GM12878 (cell line): ENCODE measurements at regions not wholly inside any gene's neighbourhood (a gene's known extent, or its start where the extent isn't known, plus 50 kb on each side); places are given as distances from the start of the nearest gene placed in this dataset.

Experiments used
- EGR1 ChIP-seq, 2 experiments: IDR thresholded peaks; 1 replicate in 1 of 2; 2 replicates in 1 of 2; pipeline ENCODE4 v1.6.1; 2011 to 2012; ENCODE audit warnings: low read depth in 2 of 2, low read length in 2 of 2, borderline replicate concordance in 1 of 2, mild to moderate bottlenecking in 1 of 2, moderate library complexity in 1 of 2
- EZH2 ChIP-seq: IDR thresholded peaks from 2 replicates; pipeline ENCODE4 v1.6.1; 2012; ENCODE audit warnings: low read depth, mild to moderate bottlenecking, control low read depth, inconsistent platforms, low read length, borderline replicate concordance; ENCODE audit not compliant: control insufficient read depth
- FOXM1 ChIP-seq: IDR thresholded peaks from 2 replicates; pipeline ENCODE4 v1.6.1; 2012; ENCODE audit warnings: low read depth, mild to moderate bottlenecking, inconsistent platforms, low read length, moderate library complexity
- MTA3 ChIP-seq: IDR thresholded peaks from 2 replicates; pipeline ENCODE4 v1.6.1; 2012; ENCODE audit warnings: low read length, inconsistent platforms, borderline replicate concordance
- RAD21 ChIP-seq: IDR thresholded peaks from 2 replicates; pipeline ENCODE4 v1.6.1; 2011; ENCODE audit warnings: mild to moderate bottlenecking, low read depth, low read length, moderate library complexity; ENCODE audit not compliant: insufficient read depth
- TF ChIP-seq, protein P1 (sequence below), 3 experiments: IDR thresholded peaks in 2 of 3; conservative IDR thresholded peaks in 1 of 3; 2 replicates each; pipeline ENCODE4 v1.5.1; 2011; ENCODE audit warnings: low read depth in 3 of 3, low read length in 3 of 3, mild to moderate bottlenecking in 3 of 3, control low read depth in 2 of 3, moderate library complexity in 2 of 3, inconsistent platforms in 1 of 3, mixed read lengths in 1 of 3; ENCODE audit not compliant: control insufficient read depth in 2 of 3, insufficient read depth in 1 of 3; ENCODE audit errors: extremely low read depth in 1 of 3

DNA sequence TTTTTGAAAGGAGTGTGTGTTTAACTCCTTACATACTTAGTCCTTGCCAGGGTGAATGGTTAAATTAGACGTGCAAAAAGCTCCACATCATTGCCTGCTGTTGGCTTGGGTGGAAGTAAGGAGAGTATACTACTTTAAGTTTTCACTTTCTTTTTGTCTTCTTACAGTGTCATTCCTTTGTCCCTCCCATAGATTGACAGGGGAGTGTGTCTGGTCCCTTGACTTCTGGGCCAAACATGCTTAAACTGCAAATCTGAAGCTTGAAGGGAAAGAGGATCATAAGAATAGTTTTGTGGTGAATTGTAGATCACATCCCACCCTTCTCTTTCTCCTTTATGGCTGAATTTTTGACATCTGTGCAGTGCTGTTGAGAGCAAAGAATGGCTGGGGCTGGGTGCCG lies 355.8 kb upstream of the C2CD4B start:
- TF ChIP-seq EGR1 (IDR thresholded peaks at IDR 0.05; ENCODE audit: borderline replicate concordance in 1 of 2, low read depth in 2 of 2, low read length in 2 of 2): no peak
- TF ChIP-seq RAD21: no peak
- TF ChIP-seq, protein P1, sequence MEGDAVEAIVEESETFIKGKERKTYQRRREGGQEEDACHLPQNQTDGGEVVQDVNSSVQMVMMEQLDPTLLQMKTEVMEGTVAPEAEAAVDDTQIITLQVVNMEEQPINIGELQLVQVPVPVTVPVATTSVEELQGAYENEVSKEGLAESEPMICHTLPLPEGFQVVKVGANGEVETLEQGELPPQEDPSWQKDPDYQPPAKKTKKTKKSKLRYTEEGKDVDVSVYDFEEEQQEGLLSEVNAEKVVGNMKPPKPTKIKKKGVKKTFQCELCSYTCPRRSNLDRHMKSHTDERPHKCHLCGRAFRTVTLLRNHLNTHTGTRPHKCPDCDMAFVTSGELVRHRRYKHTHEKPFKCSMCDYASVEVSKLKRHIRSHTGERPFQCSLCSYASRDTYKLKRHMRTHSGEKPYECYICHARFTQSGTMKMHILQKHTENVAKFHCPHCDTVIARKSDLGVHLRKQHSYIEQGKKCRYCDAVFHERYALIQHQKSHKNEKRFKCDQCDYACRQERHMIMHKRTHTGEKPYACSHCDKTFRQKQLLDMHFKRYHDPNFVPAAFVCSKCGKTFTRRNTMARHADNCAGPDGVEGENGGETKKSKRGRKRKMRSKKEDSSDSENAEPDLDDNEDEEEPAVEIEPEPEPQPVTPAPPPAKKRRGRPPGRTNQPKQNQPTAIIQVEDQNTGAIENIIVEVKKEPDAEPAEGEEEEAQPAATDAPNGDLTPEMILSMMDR (IDR thresholded peaks at IDR 0.05 in 2 of 3, conservative IDR thresholded peaks at IDR 0.05 in 1 of 3; ENCODE audit: control insufficient read depth in 2 of 3, extremely low read depth in 1 of 3, insufficient read depth in 1 of 3, low read depth in 3 of 3, low read length in 3 of 3): no peak
- TF ChIP-seq MTA3: no peak
- no peak for TF ChIP-seq FOXM1
- TF ChIP-seq EZH2: no peak
